ENCODE measurements at regions not wholly inside any gene's neighbourhood (a gene's known extent, or its start where the extent isn't known, plus 50 kb on each side); places are given as distances from the start of the nearest gene placed in this dataset.

GRCh38 chr3:4033296-4033695 is 234.1 kb downstream of the LRRN1 start:
- TF ChIP-seq CREB1 (CRISPR knock-in tag; IDR thresholded peaks at IDR 0.05) (no peak), ATF3 (CRISPR knock-in tag; conservative IDR thresholded peaks at IDR 0.05) (no peak), GABPB1 (CRISPR knock-in tag; IDR thresholded peaks at IDR 0.05) (no peak), IRF2 (CRISPR knock-in tag; IDR thresholded peaks at IDR 0.05; ENCODE audit: borderline replicate concordance, low read depth) (no peak), CTCF (IDR thresholded peaks at IDR 0.05) (no peak), ATF2 (CRISPR knock-in tag; IDR thresholded peaks at IDR 0.05; ENCODE audit: borderline replicate concordance, low read depth) (no peak), ARID4B (CRISPR knock-in tag; IDR thresholded peaks at IDR 0.05; ENCODE audit: borderline replicate concordance) (no peak), CREM (CRISPR knock-in tag; IDR thresholded peaks at IDR 0.05) (no peak), USF2 (CRISPR knock-in tag; IDR thresholded peaks at IDR 0.05) (no peak), SP1 (CRISPR knock-in tag; conservative IDR thresholded peaks at IDR 0.05) (no peak), MAX (CRISPR knock-in tag; IDR thresholded peaks at IDR 0.05) (no peak), TCF7 (CRISPR knock-in tag; IDR thresholded peaks at IDR 0.05; ENCODE audit: low read depth) (no peak)
